Adrenal gland (tissue), 5 donors: ENCODE measurements at regions not wholly inside any gene's neighbourhood (a gene's known extent, or its start where the extent isn't known, plus 50 kb on each side); places are given as distances from the start of the nearest gene placed in this dataset.

Experiments used
- POLR2A ChIP-seq, 2 donors: fragments of 450-650 bp; IDR thresholded peaks; one replicate each; pipeline ENCODE4 v1.6.1; 2017; ENCODE audit warnings: antibody characterized with exemption in 2 of 2, mild to moderate bottlenecking in 2 of 2, moderate library complexity in 1 of 2
- TF ChIP-seq, protein P1 (sequence below), 6 experiments: fragments of 450-650 bp in 4 of 6; fragments of 200-600 bp in 2 of 6; sonication (generic) in 1 of 6; IDR thresholded peaks; 1 replicate in 5 of 6; 2 replicates in 1 of 6; pipeline versions ENCODE4 v1.5.1 to v1.8.0; 2016 to 2021; ENCODE audit warnings: antibody characterized with exemption in 6 of 6, mild to moderate bottlenecking in 2 of 6, moderate library complexity in 1 of 6
- donor health status: DM: no; HTN: no; CAD: no.

DNA sequence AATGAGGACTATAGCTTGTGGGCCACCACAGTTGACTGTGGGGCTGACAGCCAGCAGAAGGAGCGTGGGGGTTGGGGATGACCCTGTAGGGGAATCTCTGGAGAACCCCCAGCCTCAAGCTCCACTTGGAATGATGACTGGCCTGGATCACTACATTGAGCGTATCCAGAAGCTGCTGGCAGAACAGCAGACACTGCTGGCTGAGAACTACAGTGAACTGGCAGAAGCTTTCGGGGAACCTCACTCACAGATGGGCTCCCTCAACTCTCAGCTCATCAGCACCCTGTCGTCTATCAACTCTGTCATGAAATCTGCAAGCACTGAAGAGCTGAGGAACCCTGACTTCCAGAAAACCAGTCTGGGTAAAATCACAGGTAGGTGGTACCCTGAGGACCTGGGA, 128.4 kb upstream of the DMRT1 start:
- TF ChIP-seq, protein P1, sequence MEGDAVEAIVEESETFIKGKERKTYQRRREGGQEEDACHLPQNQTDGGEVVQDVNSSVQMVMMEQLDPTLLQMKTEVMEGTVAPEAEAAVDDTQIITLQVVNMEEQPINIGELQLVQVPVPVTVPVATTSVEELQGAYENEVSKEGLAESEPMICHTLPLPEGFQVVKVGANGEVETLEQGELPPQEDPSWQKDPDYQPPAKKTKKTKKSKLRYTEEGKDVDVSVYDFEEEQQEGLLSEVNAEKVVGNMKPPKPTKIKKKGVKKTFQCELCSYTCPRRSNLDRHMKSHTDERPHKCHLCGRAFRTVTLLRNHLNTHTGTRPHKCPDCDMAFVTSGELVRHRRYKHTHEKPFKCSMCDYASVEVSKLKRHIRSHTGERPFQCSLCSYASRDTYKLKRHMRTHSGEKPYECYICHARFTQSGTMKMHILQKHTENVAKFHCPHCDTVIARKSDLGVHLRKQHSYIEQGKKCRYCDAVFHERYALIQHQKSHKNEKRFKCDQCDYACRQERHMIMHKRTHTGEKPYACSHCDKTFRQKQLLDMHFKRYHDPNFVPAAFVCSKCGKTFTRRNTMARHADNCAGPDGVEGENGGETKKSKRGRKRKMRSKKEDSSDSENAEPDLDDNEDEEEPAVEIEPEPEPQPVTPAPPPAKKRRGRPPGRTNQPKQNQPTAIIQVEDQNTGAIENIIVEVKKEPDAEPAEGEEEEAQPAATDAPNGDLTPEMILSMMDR (IDR thresholded peaks at IDR 0.05): no peak
- no peak for TF ChIP-seq POLR2A (IDR thresholded peaks at IDR 0.05)
